ENCODE measurements at regions not wholly inside any gene's neighbourhood (a gene's known extent, or its start where the extent isn't known, plus 50 kb on each side); places are given as distances from the start of the nearest gene placed in this dataset.

DNA sequence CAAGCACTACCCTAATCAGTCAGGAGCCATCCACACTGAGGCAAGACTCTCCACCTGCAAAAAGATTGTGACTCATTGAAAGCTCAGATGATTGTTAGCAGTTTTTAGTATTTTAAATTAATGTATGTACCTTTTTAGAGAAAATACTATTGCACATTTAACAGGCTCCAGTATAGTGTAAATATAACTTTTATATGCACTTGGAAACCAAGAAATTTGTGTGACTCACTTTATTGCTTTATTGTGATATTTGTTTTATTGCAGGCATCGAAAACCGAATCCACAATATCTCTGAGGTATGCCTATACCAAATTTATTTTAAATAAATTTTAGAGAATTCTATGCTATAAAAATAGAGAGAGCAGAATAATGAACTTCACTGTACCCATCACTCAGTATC lies 122.0 kb downstream of the TEX36 start:
- no peak overlapping the region for H3K4me3 ChIP-seq (ENCODE audit: low read length, poor library complexity, severe bottlenecking)
- no peaks in the 10 kb centered on the region for H3K4me1 ChIP-seq (ENCODE audit: insufficient read depth, low read length, poor library complexity, severe bottlenecking)
- peaks cover 10% of the 10 kb centered on the region; the same call in 1 of the 2 replicates for H3K9me3 ChIP-seq (ENCODE audit: insufficient read depth, low read depth, low read length)
- TF ChIP-seq, protein P1, sequence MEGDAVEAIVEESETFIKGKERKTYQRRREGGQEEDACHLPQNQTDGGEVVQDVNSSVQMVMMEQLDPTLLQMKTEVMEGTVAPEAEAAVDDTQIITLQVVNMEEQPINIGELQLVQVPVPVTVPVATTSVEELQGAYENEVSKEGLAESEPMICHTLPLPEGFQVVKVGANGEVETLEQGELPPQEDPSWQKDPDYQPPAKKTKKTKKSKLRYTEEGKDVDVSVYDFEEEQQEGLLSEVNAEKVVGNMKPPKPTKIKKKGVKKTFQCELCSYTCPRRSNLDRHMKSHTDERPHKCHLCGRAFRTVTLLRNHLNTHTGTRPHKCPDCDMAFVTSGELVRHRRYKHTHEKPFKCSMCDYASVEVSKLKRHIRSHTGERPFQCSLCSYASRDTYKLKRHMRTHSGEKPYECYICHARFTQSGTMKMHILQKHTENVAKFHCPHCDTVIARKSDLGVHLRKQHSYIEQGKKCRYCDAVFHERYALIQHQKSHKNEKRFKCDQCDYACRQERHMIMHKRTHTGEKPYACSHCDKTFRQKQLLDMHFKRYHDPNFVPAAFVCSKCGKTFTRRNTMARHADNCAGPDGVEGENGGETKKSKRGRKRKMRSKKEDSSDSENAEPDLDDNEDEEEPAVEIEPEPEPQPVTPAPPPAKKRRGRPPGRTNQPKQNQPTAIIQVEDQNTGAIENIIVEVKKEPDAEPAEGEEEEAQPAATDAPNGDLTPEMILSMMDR (conservative IDR thresholded peaks at IDR 0.05; ENCODE audit: low read length), result no peak
- no peak for TF ChIP-seq EZH2phosphoT487 (IDR thresholded peaks at IDR 0.05; ENCODE audit: borderline replicate concordance)
- H3K36me3 ChIP-seq (ENCODE audit: insufficient read depth, low read length), result no peaks in the 10 kb centered on the region
- no peaks in the 10 kb centered on the region for H3F3A ChIP-seq (ENCODE audit: low read depth)
- no peak overlapping the region for H3K9ac ChIP-seq (ENCODE audit: low read depth, low read length, poor library complexity, severe bottlenecking)
- no peaks in the 10 kb centered on the region for H3K27me3 ChIP-seq (ENCODE audit: insufficient read depth, low read length, poor library complexity, severe bottlenecking)
- H4K20me1 ChIP-seq (ENCODE audit: insufficient read depth, low read length, poor library complexity, severe bottlenecking), result no peaks in the 10 kb centered on the region
- no peak overlapping the region for H2AFZ ChIP-seq (ENCODE audit: low read length)
- no peak overlapping the region for H3K4me2 ChIP-seq (ENCODE audit: low read depth, low read length, poor library complexity, severe bottlenecking)
- no peaks in the 10 kb centered on the region for H3K9me2 ChIP-seq (replicated peaks; ENCODE audit: low read depth, low read length)
- no peaks in the 10 kb centered on the region for H3K79me2 ChIP-seq (ENCODE audit: insufficient read depth, low read length)

DNA sequence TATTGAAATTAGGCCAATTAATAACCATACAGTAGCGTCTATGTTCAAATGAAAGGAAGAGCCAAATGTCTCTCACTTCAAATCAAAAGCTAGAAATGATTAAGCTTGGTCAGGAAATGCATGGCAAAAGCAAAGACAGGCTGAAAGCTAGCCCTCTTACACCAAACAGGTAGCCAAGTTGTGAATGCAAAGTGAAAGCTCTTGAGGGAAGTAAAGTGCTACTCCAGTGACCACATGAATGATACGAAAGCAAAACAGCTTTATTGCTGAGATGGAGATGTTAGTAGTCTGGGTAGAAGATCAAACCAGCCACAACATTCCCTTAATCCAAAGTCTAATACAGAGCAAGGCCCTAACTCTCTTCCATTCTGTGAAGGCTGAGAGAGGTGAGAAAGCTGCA lies 123.8 kb downstream of the TEX36 start:
- Histone ChIP-seq H3K4me1 (ENCODE audit: insufficient read depth, low read length, poor library complexity, severe bottlenecking) (no peaks in the 10 kb centered on the region), H3K9me3 (ENCODE audit: insufficient read depth, low read depth, low read length) (peaks cover 10% of the 10 kb centered on the region; the same call in 1 of the 2 replicates), H3K4me3 (ENCODE audit: low read length, poor library complexity, severe bottlenecking) (no peak overlapping the region), H3K36me3 (ENCODE audit: insufficient read depth, low read length) (no peaks in the 10 kb centered on the region), H3K79me2 (ENCODE audit: insufficient read depth, low read length) (no peaks in the 10 kb centered on the region), H3K9me2 (replicated peaks; ENCODE audit: low read depth, low read length) (no peaks in the 10 kb centered on the region), H3K4me2 (ENCODE audit: low read depth, low read length, poor library complexity, severe bottlenecking) (no peak overlapping the region), H4K20me1 (ENCODE audit: insufficient read depth, low read length, poor library complexity, severe bottlenecking) (no peaks in the 10 kb centered on the region), H3K9ac (ENCODE audit: low read depth, low read length, poor library complexity, severe bottlenecking) (no peak overlapping the region), H3F3A (ENCODE audit: low read depth) (no peaks in the 10 kb centered on the region), H3K27me3 (ENCODE audit: insufficient read depth, low read length, poor library complexity, severe bottlenecking) (no peaks in the 10 kb centered on the region), H2AFZ (ENCODE audit: low read length) (no peak overlapping the region)
- no peak for TF ChIP-seq EZH2phosphoT487 (IDR thresholded peaks at IDR 0.05; ENCODE audit: borderline replicate concordance)
- TF ChIP-seq, protein P1 (conservative IDR thresholded peaks at IDR 0.05; ENCODE audit: low read length), result no peak

DNA sequence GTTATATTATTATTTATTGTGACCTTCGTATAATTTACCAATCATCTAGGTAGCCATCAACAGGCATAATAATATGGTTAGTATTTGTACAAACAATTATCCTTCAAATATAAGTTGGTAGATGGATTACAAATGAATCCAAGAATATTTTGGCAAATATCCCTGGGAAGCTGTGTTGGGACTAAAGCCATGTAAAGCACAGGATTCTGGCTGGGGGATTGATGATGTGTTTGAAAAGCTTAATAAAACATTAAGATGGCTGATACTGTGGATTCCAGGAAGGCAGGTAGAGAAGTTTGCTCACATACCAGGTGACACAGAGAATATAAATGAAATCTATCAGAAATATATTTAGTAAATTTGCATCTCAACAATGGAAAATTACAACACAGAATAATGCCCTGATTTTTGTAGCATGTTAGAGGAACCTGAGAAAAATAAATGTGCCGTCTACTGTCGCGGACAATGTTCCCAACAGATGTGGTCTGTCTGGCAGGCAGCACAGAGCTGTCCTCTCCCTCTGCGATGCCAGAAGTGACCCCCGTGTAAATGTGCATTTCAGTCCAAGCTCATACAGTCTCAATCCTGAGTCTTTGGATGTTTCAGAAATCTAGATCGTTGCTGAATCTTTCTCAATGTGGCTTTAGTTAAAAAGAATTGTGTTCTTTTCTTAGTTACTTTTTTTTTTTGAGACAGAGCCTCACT lies 125.0 kb downstream of the TEX36 start:
- Histone ChIP-seq H3K4me1 (ENCODE audit: insufficient read depth, low read length, poor library complexity, severe bottlenecking) (no peaks in the 10 kb centered on the region), H3K27me3 (ENCODE audit: insufficient read depth, low read length, poor library complexity, severe bottlenecking) (no peaks in the 10 kb centered on the region), H3K4me2 (ENCODE audit: low read depth, low read length, poor library complexity, severe bottlenecking) (no peak overlapping the region), H3K9ac (ENCODE audit: low read depth, low read length, poor library complexity, severe bottlenecking) (no peak overlapping the region), H3K9me2 (replicated peaks; ENCODE audit: low read depth, low read length) (no peaks in the 10 kb centered on the region), H3K36me3 (ENCODE audit: insufficient read depth, low read length) (no peaks in the 10 kb centered on the region), H3K9me3 (ENCODE audit: insufficient read depth, low read depth, low read length) (peaks cover 10% of the 10 kb centered on the region; the same call in 1 of the 2 replicates), H4K20me1 (ENCODE audit: insufficient read depth, low read length, poor library complexity, severe bottlenecking) (no peaks in the 10 kb centered on the region), H2AFZ (ENCODE audit: low read length) (no peak overlapping the region), H3K79me2 (ENCODE audit: insufficient read depth, low read length) (no peaks in the 10 kb centered on the region), H3K4me3 (ENCODE audit: low read length, poor library complexity, severe bottlenecking) (no peak overlapping the region), H3F3A (ENCODE audit: low read depth) (no peaks in the 10 kb centered on the region)
- TF ChIP-seq EZH2phosphoT487 (IDR thresholded peaks at IDR 0.05; ENCODE audit: borderline replicate concordance), result no peak

DNA sequence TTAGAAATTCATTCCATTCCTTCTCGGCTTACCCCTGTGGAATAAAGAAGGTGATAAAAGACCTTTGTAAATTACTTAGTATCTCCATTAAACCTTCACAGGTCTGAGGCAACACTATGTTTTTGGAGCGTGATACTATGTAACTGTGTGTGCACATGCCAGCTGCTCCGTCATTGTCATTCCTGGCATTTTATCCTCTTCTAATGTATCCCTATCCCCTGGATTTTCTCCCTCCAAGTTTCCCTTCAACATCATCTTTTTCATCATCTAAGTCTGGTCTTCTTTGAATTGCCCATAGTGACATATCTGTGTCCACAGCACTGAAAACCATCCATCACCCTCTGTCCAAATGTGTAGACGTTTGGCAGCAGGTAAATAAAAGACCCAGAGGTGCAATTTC lies 125.7 kb downstream of the TEX36 start:
- Histone ChIP-seq H3K27me3 (ENCODE audit: insufficient read depth, low read length, poor library complexity, severe bottlenecking) (no peaks in the 10 kb centered on the region), H3K36me3 (ENCODE audit: insufficient read depth, low read length) (no peaks in the 10 kb centered on the region), H2AFZ (ENCODE audit: low read length) (no peak overlapping the region), H3K9me2 (replicated peaks; ENCODE audit: low read depth, low read length) (no peaks in the 10 kb centered on the region), H3K4me3 (ENCODE audit: low read length, poor library complexity, severe bottlenecking) (no peak overlapping the region), H4K20me1 (ENCODE audit: insufficient read depth, low read length, poor library complexity, severe bottlenecking) (no peaks in the 10 kb centered on the region), H3F3A (ENCODE audit: low read depth) (no peaks in the 10 kb centered on the region), H3K4me1 (ENCODE audit: insufficient read depth, low read length, poor library complexity, severe bottlenecking) (no peaks in the 10 kb centered on the region), H3K9me3 (ENCODE audit: insufficient read depth, low read depth, low read length) (peaks cover 10% of the 10 kb centered on the region; the same call in 1 of the 2 replicates), H3K79me2 (ENCODE audit: insufficient read depth, low read length) (no peaks in the 10 kb centered on the region), H3K9ac (ENCODE audit: low read depth, low read length, poor library complexity, severe bottlenecking) (no peak overlapping the region), H3K4me2 (ENCODE audit: low read depth, low read length, poor library complexity, severe bottlenecking) (no peak overlapping the region)
- TF ChIP-seq, protein P1 (conservative IDR thresholded peaks at IDR 0.05; ENCODE audit: low read length), result no peak
- no peak for TF ChIP-seq EZH2phosphoT487 (IDR thresholded peaks at IDR 0.05; ENCODE audit: borderline replicate concordance)
